A549 (cell line): ENCODE measurements at regions not wholly inside any gene's neighbourhood (a gene's known extent, or its start where the extent isn't known, plus 50 kb on each side); places are given as distances from the start of the nearest gene placed in this dataset.

Experiments used
- ATAC-seq, 2 experiments: fragments of 200-7000 bp in 1 of 2; fragments of >200 bp in 1 of 2; cut with Nextera tagmentation in 1 of 2; cut with Tn5 transposase in 1 of 2; 3 replicates each; pipeline versions ENCODE4 v1.8.0 to v1.9.1; 2018 to 2020; ENCODE audit warnings: mild to moderate bottlenecking in 1 of 2, moderate library complexity in 1 of 2
- CTCF ChIA-PET: fragments of 300-600 bp; sonication (Branson Sonifier 250); formaldehyde crosslinking; extraction: SDS; loops from one replicate; lab custom pipeline; 2021; ENCODE audit warnings: antibody characterized with exemption, inconsistent platforms; lab: Yijun Ruan, JAX
- POLR2A ChIA-PET: fragments of 350-600 bp; formaldehyde crosslinking; extraction: SDS; loops from one replicate; lab custom pipeline; 2021; ENCODE audit warnings: antibody characterized with exemption, inconsistent platforms; lab: Yijun Ruan, JAX
- DNase-seq, 2 experiments: peaks; one replicate each; pipeline versions ENCODE4 v3.0.0 to v3.0.0-alpha.2; 2011 to 2016; ENCODE audit warnings: low read depth in 1 of 2, low spot score in 1 of 2
- FAIRE-seq: peaks from 2 replicates; lab custom pipeline; 2011; peaks lifted over from hg19 to GRCh38; lab: Jason Lieb, UNC
- H3K27ac ChIP-seq, 2 experiments: fragments of >200 bp; sonication (Bioruptor Twin); formaldehyde crosslinking; 3 replicates each; pipeline ENCODE4 v1.5.1; 2016 to 2017
- H3K4me1 ChIP-seq: fragments of >200 bp; sonication (Bioruptor Twin); formaldehyde crosslinking; 3 replicates; pipeline ENCODE4 v1.6.1; 2016
- H3K4me2 ChIP-seq: fragments of >200 bp; sonication (Bioruptor Twin); formaldehyde crosslinking; 3 replicates; pipeline ENCODE4 v1.6.1; 2016
- H3K4me3 ChIP-seq: fragments of >200 bp; sonication (Bioruptor Twin); formaldehyde crosslinking; 3 replicates; pipeline ENCODE4 v1.5.1; 2016
- H3K9me3 ChIP-seq: fragments of >200 bp; sonication (Bioruptor Twin); formaldehyde crosslinking; 3 replicates; pipeline ENCODE4 v1.6.1; 2016
- BHLHE40 ChIP-seq: IDR thresholded peaks from 2 replicates; pipeline ENCODE4 v1.6.1; 2012; ENCODE audit warnings: low read depth, low read length, inconsistent platforms
- CBX8 ChIP-seq: fragments of 200-600 bp; sonication (generic); IDR thresholded peaks from 2 replicates; pipeline ENCODE4 v1.6.1; 2016
- CHD4 ChIP-seq: fragments of 200-600 bp; sonication (generic); IDR thresholded peaks from 2 replicates; pipeline ENCODE4 v1.6.1; 2016; ENCODE audit warnings: antibody characterized with exemption, mild to moderate bottlenecking, borderline replicate concordance
- EHF ChIP-seq: fragments of 250-450 bp; sonication (Bioruptor Pico); IDR thresholded peaks from 2 replicates; pipeline ENCODE4 v1.5.0; 2020; ENCODE audit warnings: mild to moderate bottlenecking
- ELK1 ChIP-seq: fragments of 150-350 bp; IDR thresholded peaks from 2 replicates; pipeline ENCODE4 v1.6.1; 2014; ENCODE audit warnings: low read depth, mild to moderate bottlenecking, low read length
- ESRRA ChIP-seq: fragments of 150-350 bp; IDR thresholded peaks from 2 replicates; pipeline ENCODE4 v1.6.1; 2014; ENCODE audit warnings: mild to moderate bottlenecking, low read length, borderline replicate concordance
- FOSL2 ChIP-seq, 2 experiments: fragments of 450-650 bp in 1 of 2; fragments of >200 bp in 1 of 2; sonication (Bioruptor Twin) in 1 of 2; formaldehyde crosslinking; IDR thresholded peaks; 2 replicates each; pipeline versions ENCODE4 v1.5.0 to v1.6.1; 2016 to 2020; ENCODE audit warnings: mild to moderate bottlenecking in 1 of 2, moderate library complexity in 1 of 2
- HES2 ChIP-seq: fragments of >200 bp; sonication (Bioruptor Twin); formaldehyde crosslinking; IDR thresholded peaks from 2 replicates; pipeline ENCODE4 v1.6.1; 2016
- HEYL ChIP-seq: fragments of 250-450 bp; sonication (Bioruptor Pico); IDR thresholded peaks from 2 replicates; pipeline ENCODE4 v1.8.0; 2021; ENCODE audit warnings: mild to moderate bottlenecking, moderate library complexity
- HMGXB4 ChIP-seq: fragments of 250-450 bp; sonication (Bioruptor Pico); IDR thresholded peaks from 2 replicates; pipeline ENCODE4 v1.5.0; 2021; ENCODE audit warnings: mild to moderate bottlenecking, moderate library complexity, borderline replicate concordance
- HOXA7 ChIP-seq: fragments of 250-450 bp; sonication (Bioruptor Pico); IDR thresholded peaks from 2 replicates; pipeline ENCODE4 v1.5.0; 2020; ENCODE audit warnings: mild to moderate bottlenecking, moderate library complexity
- HOXB13 ChIP-seq: fragments of 250-450 bp; sonication (Bioruptor Pico); IDR thresholded peaks from 2 replicates; pipeline ENCODE4 v1.5.0; 2020; ENCODE audit warnings: low read depth, mild to moderate bottlenecking, moderate library complexity
- JUN ChIP-seq, 2 experiments: fragments of >200 bp; sonication (Bioruptor Twin); formaldehyde crosslinking; IDR thresholded peaks; 2 replicates in 1 of 2; 3 replicates in 1 of 2; pipeline ENCODE4 v1.6.1; 2016 to 2017
- MYC ChIP-seq: IDR thresholded peaks from 2 replicates; pipeline ENCODE4 v1.6.1; 2012; ENCODE audit warnings: mild to moderate bottlenecking, inconsistent platforms, low read length, improper control_type of control experiment, borderline replicate concordance
- NFE2L2 ChIP-seq: fragments of 150-350 bp; conservative IDR thresholded peaks from 2 replicates; pipeline ENCODE4 v1.6.1; 2014; ENCODE audit warnings: low read length
- PHF8 ChIP-seq: fragments of 200-600 bp; sonication (generic); IDR thresholded peaks from 2 replicates; pipeline ENCODE4 v1.6.1; 2016; ENCODE audit warnings: low read depth, mild to moderate bottlenecking, antibody characterized with exemption, moderate library complexity, borderline replicate concordance
- POLR2A ChIP-seq: IDR thresholded peaks from 2 replicates; pipeline ENCODE4 v1.6.1; 2012; ENCODE audit warnings: mild to moderate bottlenecking, low read length
- POLR2AphosphoS2 ChIP-seq: conservative IDR thresholded peaks from 2 replicates; pipeline ENCODE4 v1.6.1; 2012; ENCODE audit warnings: low read length, improper control_type of control experiment, inconsistent platforms
- RAD21 ChIP-seq, 2 experiments: fragments of >200 bp in 1 of 2; sonication (Bioruptor Twin) in 1 of 2; formaldehyde crosslinking in 1 of 2; IDR thresholded peaks in 1 of 2; conservative IDR thresholded peaks in 1 of 2; 2 replicates in 1 of 2; 3 replicates in 1 of 2; pipeline ENCODE4 v1.6.1; 2012 to 2018; ENCODE audit warnings: inconsistent platforms in 1 of 2
- RFX5 ChIP-seq: fragments of 450-650 bp; IDR thresholded peaks from 2 replicates; pipeline ENCODE4 v1.7.1; 2014; ENCODE audit warnings: antibody characterized with exemption, mild to moderate bottlenecking, moderate library complexity
- SMC3 ChIP-seq: fragments of >200 bp; sonication (Bioruptor Twin); formaldehyde crosslinking; IDR thresholded peaks from 3 replicates; pipeline ENCODE4 v1.6.1; 2018; ENCODE audit warnings: inconsistent platforms
- WGBS: methylation state at CpG from one replicate; pipeline ENCODE4 v1.1.6; 2017; ENCODE audit errors: missing lambda C conversion rate; 5-methylcytosine and 5-hydroxymethylcytosine counted together
- TF ChIP-seq, protein P1 (sequence below): IDR thresholded peaks from 2 replicates; pipeline ENCODE4 v1.6.1; 2012
- TF ChIP-seq, protein P2 (sequence below): fragments of 200-600 bp; sonication (generic); IDR thresholded peaks from 2 replicates; pipeline ENCODE4 v1.6.1; 2016; ENCODE audit warnings: antibody characterized with exemption, mild to moderate bottlenecking, moderate library complexity

GRCh38 chr13:112152846-112153245 is 85.9 kb downstream of the SOX1 start:
- no peak for FAIRE-seq
- H3K4me1 ChIP-seq: no peaks in the 10 kb centered on the region
- H3K27ac ChIP-seq: no peak overlapping the region
- no peaks in the 10 kb centered on the region for H3K9me3 ChIP-seq
- ATAC-seq: no peak
- WGBS: 32% methylated on average over 3 of the region's 9 CpGs
- no peak for DNase-seq
- TF ChIP-seq MYC (no peak), NFE2L2 (no peak), JUN (IDR thresholded peaks at IDR 0.05) (no peak), HEYL (CRISPR knock-in tag) (no peak), ESRRA (no peak), HOXA7 (CRISPR knock-in tag) (no peak), RFX5 (no peak), POLR2AphosphoS2 (no peak), PHF8 (no peak), SMC3 (no peak), POLR2A (no peak)
- TF ChIP-seq, protein P1, sequence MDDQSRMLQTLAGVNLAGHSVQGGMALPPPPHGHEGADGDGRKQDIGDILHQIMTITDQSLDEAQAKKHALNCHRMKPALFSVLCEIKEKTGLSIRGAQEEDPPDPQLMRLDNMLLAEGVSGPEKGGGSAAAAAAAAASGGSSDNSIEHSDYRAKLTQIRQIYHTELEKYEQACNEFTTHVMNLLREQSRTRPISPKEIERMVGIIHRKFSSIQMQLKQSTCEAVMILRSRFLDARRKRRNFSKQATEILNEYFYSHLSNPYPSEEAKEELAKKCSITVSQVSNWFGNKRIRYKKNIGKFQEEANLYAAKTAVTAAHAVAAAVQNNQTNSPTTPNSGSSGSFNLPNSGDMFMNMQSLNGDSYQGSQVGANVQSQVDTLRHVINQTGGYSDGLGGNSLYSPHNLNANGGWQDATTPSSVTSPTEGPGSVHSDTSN: no peak
- TF ChIP-seq, protein P2, sequence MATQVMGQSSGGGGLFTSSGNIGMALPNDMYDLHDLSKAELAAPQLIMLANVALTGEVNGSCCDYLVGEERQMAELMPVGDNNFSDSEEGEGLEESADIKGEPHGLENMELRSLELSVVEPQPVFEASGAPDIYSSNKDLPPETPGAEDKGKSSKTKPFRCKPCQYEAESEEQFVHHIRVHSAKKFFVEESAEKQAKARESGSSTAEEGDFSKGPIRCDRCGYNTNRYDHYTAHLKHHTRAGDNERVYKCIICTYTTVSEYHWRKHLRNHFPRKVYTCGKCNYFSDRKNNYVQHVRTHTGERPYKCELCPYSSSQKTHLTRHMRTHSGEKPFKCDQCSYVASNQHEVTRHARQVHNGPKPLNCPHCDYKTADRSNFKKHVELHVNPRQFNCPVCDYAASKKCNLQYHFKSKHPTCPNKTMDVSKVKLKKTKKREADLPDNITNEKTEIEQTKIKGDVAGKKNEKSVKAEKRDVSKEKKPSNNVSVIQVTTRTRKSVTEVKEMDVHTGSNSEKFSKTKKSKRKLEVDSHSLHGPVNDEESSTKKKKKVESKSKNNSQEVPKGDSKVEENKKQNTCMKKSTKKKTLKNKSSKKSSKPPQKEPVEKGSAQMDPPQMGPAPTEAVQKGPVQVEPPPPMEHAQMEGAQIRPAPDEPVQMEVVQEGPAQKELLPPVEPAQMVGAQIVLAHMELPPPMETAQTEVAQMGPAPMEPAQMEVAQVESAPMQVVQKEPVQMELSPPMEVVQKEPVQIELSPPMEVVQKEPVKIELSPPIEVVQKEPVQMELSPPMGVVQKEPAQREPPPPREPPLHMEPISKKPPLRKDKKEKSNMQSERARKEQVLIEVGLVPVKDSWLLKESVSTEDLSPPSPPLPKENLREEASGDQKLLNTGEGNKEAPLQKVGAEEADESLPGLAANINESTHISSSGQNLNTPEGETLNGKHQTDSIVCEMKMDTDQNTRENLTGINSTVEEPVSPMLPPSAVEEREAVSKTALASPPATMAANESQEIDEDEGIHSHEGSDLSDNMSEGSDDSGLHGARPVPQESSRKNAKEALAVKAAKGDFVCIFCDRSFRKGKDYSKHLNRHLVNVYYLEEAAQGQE: no peak
- ChIA-PET POLR2A (no interaction called here), CTCF (no interaction called here)
- no peak overlapping the region for H3K4me2 ChIP-seq
- no peak overlapping the region for H3K4me3 ChIP-seq

- DNase-seq: no peak
- TF ChIP-seq HMGXB4 (CRISPR knock-in tag) (no peak), HOXB13 (CRISPR knock-in tag) (no peak), POLR2AphosphoS2 (no peak), FOSL2 (IDR thresholded peaks at IDR 0.05) (no peak), FOSL2 (CRISPR knock-in tag; IDR thresholded peaks at IDR 0.05) (no peak), ELK1 (no peak), ESRRA (no peak), BHLHE40 (no peak), RAD21 (conservative IDR thresholded peaks at IDR 0.05 in 1 of 2, IDR thresholded peaks at IDR 0.05 in 1 of 2) (no peak), HEYL (CRISPR knock-in tag) (no peak), CBX8 (no peak), EHF (no peak), HES2 (no peak), CHD4 (no peak)
- TF ChIP-seq, all 56 proteins: peak for 0
- Histone ChIP-seq H3K27ac (no peak overlapping the region), H3K4me1 (no peaks in the 10 kb centered on the region), H3K4me2 (no peak overlapping the region), H3K9me3 (no peaks in the 10 kb centered on the region), H3K4me3 (no peak overlapping the region)
- FAIRE-seq (no peak), ATAC-seq (no peak)
- POLR2A ChIA-PET: no interaction called here
- 9% methylated on average over 9 of the region's 9 CpGs for WGBS
- CTCF ChIA-PET: no interaction called here
Measured at GRCh38 chr13:112153364-112153763, 86.4 kb downstream of the SOX1 start.
